Mucosa of stomach (tissue), 1 donor: ENCODE measurements at regions not wholly inside any gene's neighbourhood (a gene's known extent, or its start where the extent isn't known, plus 50 kb on each side); places are given as distances from the start of the nearest gene placed in this dataset.

ENCODE experiments used
- H3K27me3 ChIP-seq: one replicate; pipeline ENCODE4 v1.7.0; 2013; ENCODE audit warnings: mild to moderate bottlenecking, low read length; ENCODE audit not compliant: control insufficient read depth, insufficient read depth
- H3K36me3 ChIP-seq: one replicate; pipeline ENCODE4 v1.7.0; 2013; ENCODE audit warnings: low read length; ENCODE audit not compliant: control insufficient read depth, insufficient read depth
- H3K4me1 ChIP-seq: one replicate; pipeline ENCODE4 v1.7.0; 2013; ENCODE audit warnings: mild to moderate bottlenecking, low read length; ENCODE audit not compliant: control insufficient read depth, insufficient read depth
- H3K4me3 ChIP-seq: one replicate; pipeline ENCODE4 v1.7.0; 2013; ENCODE audit warnings: low read length
- H3K9ac ChIP-seq: one replicate; pipeline ENCODE4 v1.7.0; 2013; ENCODE audit warnings: mild to moderate bottlenecking, low read length, moderate library complexity
- H3K9me3 ChIP-seq: one replicate; pipeline ENCODE4 v1.7.0; 2013; ENCODE audit warnings: mild to moderate bottlenecking, low read length, moderate library complexity; ENCODE audit not compliant: control insufficient read depth
- donor health status: Pancreatic carcinoma.

DNA sequence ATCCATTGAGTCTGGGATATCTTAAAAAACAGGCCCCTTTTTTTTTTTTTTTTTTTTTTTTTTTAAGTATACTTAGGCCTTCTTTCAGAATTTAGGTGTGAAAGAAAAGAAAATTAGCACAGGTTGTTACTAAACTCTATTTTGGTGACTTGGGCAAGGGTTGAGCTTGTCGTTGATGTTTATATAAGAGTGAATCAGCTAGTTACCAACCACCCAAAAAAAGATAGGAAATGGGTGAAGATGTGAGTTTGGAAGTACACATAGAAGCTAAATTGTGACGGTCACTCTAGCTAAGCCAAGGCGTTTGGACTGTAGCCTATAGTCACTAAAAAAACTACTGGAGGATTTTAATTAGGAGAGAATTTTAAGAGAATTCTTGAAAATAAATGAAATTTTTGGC lies 1247.2 kb downstream of the AACS start:
- Histone ChIP-seq H3K4me1 (no peaks in the 10 kb centered on the region), H3K4me3 (no peak overlapping the region), H3K9ac (no peak overlapping the region), H3K27me3 (no peaks in the 10 kb centered on the region), H3K36me3 (no peaks in the 10 kb centered on the region), H3K9me3 (no peaks in the 10 kb centered on the region)

GRCh38 chr12:126316411-126316810 lies 1251.2 kb downstream of the AACS start:
- no peak overlapping the region for H3K9ac ChIP-seq
- H3K9me3 ChIP-seq = no peaks in the 10 kb centered on the region
- H3K27me3 ChIP-seq = no peaks in the 10 kb centered on the region

GRCh38 chr12:126337556-126338441 lies 1272.6 kb downstream of the AACS start:
- H3K9me3 ChIP-seq = no peaks in the 10 kb centered on the region
- no peak overlapping the region for H3K4me3 ChIP-seq
- no peak overlapping the region for H3K9ac ChIP-seq
- no peaks in the 10 kb centered on the region for H3K4me1 ChIP-seq
- H3K36me3 ChIP-seq = no peaks in the 10 kb centered on the region
- H3K27me3 ChIP-seq = no peaks in the 10 kb centered on the region

More at GRCh38 chr12:126316411-126316810, 1251.2 kb downstream of the AACS start:
- no peaks in the 10 kb centered on the region for H3K36me3 ChIP-seq
- H3K4me3 ChIP-seq = no peak overlapping the region
- no peaks in the 10 kb centered on the region for H3K4me1 ChIP-seq

- H3K9ac ChIP-seq = no peak overlapping the region
- no peaks in the 10 kb centered on the region for H3K27me3 ChIP-seq
- no peaks in the 10 kb centered on the region for H3K9me3 ChIP-seq
- no peaks in the 10 kb centered on the region for H3K36me3 ChIP-seq
- H3K4me1 ChIP-seq = no peaks in the 10 kb centered on the region
- no peak overlapping the region for H3K4me3 ChIP-seq
These were observed 1277.6 kb downstream of the AACS start for GRCh38 chr12:126342866-126343265.

DNA sequence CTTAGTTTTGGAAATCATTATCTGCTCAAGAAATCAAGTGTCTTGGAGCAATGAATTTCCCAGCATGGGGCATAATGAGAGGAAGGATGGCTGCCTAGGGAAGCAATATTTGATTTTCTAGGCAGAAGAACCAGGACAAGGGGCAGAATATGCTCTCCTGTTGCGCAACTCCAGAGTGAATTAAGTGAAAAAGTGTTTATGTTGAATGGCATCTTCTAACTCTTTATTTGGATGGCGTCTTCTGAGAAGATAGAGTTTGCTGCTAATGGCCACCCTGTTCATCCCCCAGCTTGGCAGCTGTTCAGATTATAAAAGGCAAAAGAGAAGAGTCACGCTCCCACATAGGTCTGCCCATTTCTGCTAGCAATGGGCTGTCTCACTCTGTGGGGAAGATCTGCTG lies 1278.1 kb downstream of the AACS start:
- H3K36me3 ChIP-seq = no peaks in the 10 kb centered on the region
- no peaks in the 10 kb centered on the region for H3K9me3 ChIP-seq

GRCh38 chr12:126346087-126346486 lies 1280.9 kb downstream of the AACS start:
- Histone ChIP-seq H3K9me3 (no peaks in the 10 kb centered on the region), H3K4me1 (no peaks in the 10 kb centered on the region), H3K36me3 (no peaks in the 10 kb centered on the region), H3K9ac (no peak overlapping the region), H3K4me3 (no peak overlapping the region), H3K27me3 (no peaks in the 10 kb centered on the region)

More for the DNA sequence above, 1278.1 kb downstream of the AACS start:
- no peak overlapping the region for H3K4me3 ChIP-seq
- no peaks in the 10 kb centered on the region for H3K27me3 ChIP-seq
- H3K4me1 ChIP-seq = no peaks in the 10 kb centered on the region
- H3K9ac ChIP-seq = no peak overlapping the region

DNA sequence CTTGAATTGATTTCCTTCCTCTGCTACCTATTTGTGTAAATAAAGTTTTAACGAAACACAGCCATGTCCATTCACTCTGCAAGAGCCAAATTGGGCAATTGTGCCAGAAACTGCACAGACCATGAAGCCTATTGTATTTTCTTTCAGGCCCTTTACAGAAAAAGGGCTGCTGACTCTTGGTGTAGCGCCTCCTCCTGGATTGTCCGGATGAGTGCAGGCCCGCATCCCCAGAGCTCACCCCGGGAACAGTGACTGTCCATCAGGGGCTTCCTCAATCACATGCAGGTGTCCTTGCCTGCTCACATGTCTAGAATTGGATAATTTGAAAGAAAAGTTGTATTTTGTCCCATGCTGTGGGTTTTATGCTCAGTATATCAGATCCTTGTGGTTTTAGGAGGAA lies 1282.2 kb downstream of the AACS start:
- Histone ChIP-seq H3K9ac (no peak overlapping the region), H3K27me3 (no peaks in the 10 kb centered on the region), H3K36me3 (no peaks in the 10 kb centered on the region), H3K4me3 (no peak overlapping the region), H3K9me3 (no peaks in the 10 kb centered on the region), H3K4me1 (no peaks in the 10 kb centered on the region)

GRCh38 chr12:126349383-126349782 lies 1284.1 kb downstream of the AACS start:
- no peaks in the 10 kb centered on the region for H3K27me3 ChIP-seq
- no peaks in the 10 kb centered on the region for H3K36me3 ChIP-seq
- H3K9ac ChIP-seq = no peak overlapping the region
- no peaks in the 10 kb centered on the region for H3K4me1 ChIP-seq
- no peak overlapping the region for H3K4me3 ChIP-seq
- no peaks in the 10 kb centered on the region for H3K9me3 ChIP-seq

GRCh38 chr12:126353604-126354003 lies 1288.4 kb downstream of the AACS start:
- Histone ChIP-seq H3K36me3 (no peaks in the 10 kb centered on the region), H3K27me3 (no peaks in the 10 kb centered on the region), H3K9me3 (no peaks in the 10 kb centered on the region), H3K4me3 (no peak overlapping the region), H3K9ac (no peak overlapping the region), H3K4me1 (no peaks in the 10 kb centered on the region)

DNA sequence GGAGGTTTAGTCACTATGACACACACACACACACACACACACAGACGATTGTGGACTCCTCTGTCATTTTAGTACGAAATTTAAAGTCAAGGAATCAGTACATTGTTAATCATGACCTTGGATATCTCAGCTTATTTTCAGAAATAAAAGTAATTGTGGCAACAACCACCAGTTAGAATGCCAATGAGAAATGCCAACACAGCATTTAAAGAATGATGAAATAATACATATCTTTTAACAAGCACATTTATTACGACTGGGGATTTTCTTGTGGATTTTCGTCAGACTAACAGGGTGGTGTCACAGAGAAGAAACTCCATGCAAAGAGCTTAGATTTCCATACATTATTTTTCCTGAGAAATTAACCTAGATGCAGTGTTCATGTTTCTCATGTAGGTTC lies 1289.4 kb downstream of the AACS start:
- H3K4me1 ChIP-seq = no peaks in the 10 kb centered on the region
- no peaks in the 10 kb centered on the region for H3K27me3 ChIP-seq
- no peak overlapping the region for H3K4me3 ChIP-seq
- no peak overlapping the region for H3K9ac ChIP-seq
- H3K9me3 ChIP-seq = no peaks in the 10 kb centered on the region
- no peaks in the 10 kb centered on the region for H3K36me3 ChIP-seq

- Histone ChIP-seq H3K4me3 (no peak overlapping the region), H3K36me3 (no peaks in the 10 kb centered on the region), H3K9me3 (no peaks in the 10 kb centered on the region), H3K4me1 (no peaks in the 10 kb centered on the region), H3K27me3 (no peaks in the 10 kb centered on the region), H3K9ac (no peak overlapping the region)
These were observed 1290.1 kb downstream of the AACS start for GRCh38 chr12:126355346-126355745.

- Histone ChIP-seq H3K36me3 (no peaks in the 10 kb centered on the region), H3K27me3 (no peaks in the 10 kb centered on the region), H3K9me3 (no peaks in the 10 kb centered on the region), H3K9ac (no peak overlapping the region), H3K4me3 (no peak overlapping the region), H3K4me1 (no peaks in the 10 kb centered on the region)
These were observed 1293.6 kb downstream of the AACS start for GRCh38 chr12:126358806-126359205.
